MCF 10A (cell line): ENCODE measurements at regions not wholly inside any gene's neighbourhood (a gene's known extent, or its start where the extent isn't known, plus 50 kb on each side); places are given as distances from the start of the nearest gene placed in this dataset.

Experiments
- BruUV-seq: library from RNA; stranded (reverse); fragments of 400-500 nt; replicated peaks from 2 replicates; lab custom pipeline; 2021; lab: Mats Ljungman, UMichigan
- CTCF ChIA-PET: fragments of 300-600 bp; sonication (Branson Sonifier 250); formaldehyde crosslinking; extraction: SDS; loops from one replicate; lab custom pipeline; 2021; ENCODE audit warnings: antibody characterized with exemption, inconsistent platforms; lab: Yijun Ruan, JAX
- POLR2A ChIA-PET: fragments of 300-600, 350-650 bp; sonication (Branson Sonifier 250); formaldehyde crosslinking; extraction: SDS; loops from one replicate; lab custom pipeline; 2020; ENCODE audit warnings: antibody characterized with exemption, inconsistent platforms; lab: Yijun Ruan, JAX
- DNase-seq: peaks from one replicate; pipeline ENCODE4 v3.0.0-alpha.2; 2018; ENCODE audit not compliant: unreplicated experiment
- H3K27ac Mint-ChIP-seq: one replicate; pipeline ENCODE4 v1.8.0; 2022; ENCODE audit warnings: mild to moderate bottlenecking, low read depth, mixed read lengths; ENCODE audit not compliant: unreplicated experiment
- H3K27me3 Mint-ChIP-seq: one replicate; pipeline ENCODE4 v1.8.0; 2022; ENCODE audit warnings: mixed read lengths; ENCODE audit not compliant: insufficient read depth, unreplicated experiment
- H3K36me3 Mint-ChIP-seq: one replicate; pipeline ENCODE4 v1.8.0; 2022; ENCODE audit warnings: mild to moderate bottlenecking, moderate library complexity, mixed read lengths; ENCODE audit not compliant: insufficient read depth, unreplicated experiment
- H3K4me1 Mint-ChIP-seq: one replicate; pipeline ENCODE4 v1.8.0; 2022; ENCODE audit warnings: mixed read lengths; ENCODE audit not compliant: insufficient read depth, unreplicated experiment
- H3K4me3 Mint-ChIP-seq: one replicate; pipeline ENCODE4 v1.8.0; 2022; ENCODE audit warnings: mild to moderate bottlenecking, moderate library complexity, mixed read lengths; ENCODE audit not compliant: unreplicated experiment
- H3K9me3 Mint-ChIP-seq: one replicate; pipeline ENCODE4 v1.8.0; 2022; ENCODE audit warnings: mixed read lengths; ENCODE audit not compliant: unreplicated experiment
- intact Hi-C: fragments of 100-400 bp; cut with micrococcal nuclease; formaldehyde crosslinking; loops from 2 replicates; pipeline ENCODE4 v1.14.1; 2022
- TF ChIP-seq, protein P1 (sequence below): fragments of 200-600 bp; IDR thresholded peaks from one replicate; pipeline ENCODE4 v1.8.0; 2022; ENCODE audit warnings: antibody characterized with exemption, mild to moderate bottlenecking; ENCODE audit not compliant: unreplicated experiment

DNA sequence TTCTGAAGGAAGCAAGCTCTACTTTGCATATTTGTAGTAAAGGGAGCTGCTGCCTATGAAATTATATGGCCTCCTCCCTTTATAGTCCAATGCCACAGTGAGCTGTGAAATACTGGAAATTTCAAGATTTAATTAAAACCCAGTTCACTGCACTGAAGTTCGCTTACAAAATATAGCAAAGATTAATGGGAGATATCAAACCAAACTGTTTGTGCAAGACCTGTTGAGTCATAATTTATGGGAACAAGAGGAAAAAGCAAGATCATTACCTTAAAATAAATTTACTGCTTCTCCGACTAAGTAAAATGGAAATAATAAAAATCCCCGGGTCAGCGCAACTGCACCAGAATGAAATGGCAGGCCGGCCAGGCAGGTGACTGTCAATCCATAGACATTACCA, 215.5 kb upstream of the RAB6C start:
- TF ChIP-seq, protein P1, sequence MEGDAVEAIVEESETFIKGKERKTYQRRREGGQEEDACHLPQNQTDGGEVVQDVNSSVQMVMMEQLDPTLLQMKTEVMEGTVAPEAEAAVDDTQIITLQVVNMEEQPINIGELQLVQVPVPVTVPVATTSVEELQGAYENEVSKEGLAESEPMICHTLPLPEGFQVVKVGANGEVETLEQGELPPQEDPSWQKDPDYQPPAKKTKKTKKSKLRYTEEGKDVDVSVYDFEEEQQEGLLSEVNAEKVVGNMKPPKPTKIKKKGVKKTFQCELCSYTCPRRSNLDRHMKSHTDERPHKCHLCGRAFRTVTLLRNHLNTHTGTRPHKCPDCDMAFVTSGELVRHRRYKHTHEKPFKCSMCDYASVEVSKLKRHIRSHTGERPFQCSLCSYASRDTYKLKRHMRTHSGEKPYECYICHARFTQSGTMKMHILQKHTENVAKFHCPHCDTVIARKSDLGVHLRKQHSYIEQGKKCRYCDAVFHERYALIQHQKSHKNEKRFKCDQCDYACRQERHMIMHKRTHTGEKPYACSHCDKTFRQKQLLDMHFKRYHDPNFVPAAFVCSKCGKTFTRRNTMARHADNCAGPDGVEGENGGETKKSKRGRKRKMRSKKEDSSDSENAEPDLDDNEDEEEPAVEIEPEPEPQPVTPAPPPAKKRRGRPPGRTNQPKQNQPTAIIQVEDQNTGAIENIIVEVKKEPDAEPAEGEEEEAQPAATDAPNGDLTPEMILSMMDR: no peak
- Mint-ChIP-seq H3K4me1 (no peaks in the 10 kb centered on the region), H3K27me3 (no peaks in the 10 kb centered on the region), H3K9me3 (peaks cover 6% of the 10 kb centered on the region), H3K4me3 (no peak overlapping the region), H3K27ac (no peak overlapping the region), H3K36me3 (no peaks in the 10 kb centered on the region)
- POLR2A ChIA-PET: no interaction called here
- intact Hi-C loops: no loop called here
- BruUV-seq: no TSS peak
- DNase-seq: no peak
- CTCF ChIA-PET: interaction anchor here (0.8 to 1.2 kb wide), 2 partner anchors 323 to 1322 kb away, joined by 3 read pairs; no protein-coding TSS in a partner anchor

DNA sequence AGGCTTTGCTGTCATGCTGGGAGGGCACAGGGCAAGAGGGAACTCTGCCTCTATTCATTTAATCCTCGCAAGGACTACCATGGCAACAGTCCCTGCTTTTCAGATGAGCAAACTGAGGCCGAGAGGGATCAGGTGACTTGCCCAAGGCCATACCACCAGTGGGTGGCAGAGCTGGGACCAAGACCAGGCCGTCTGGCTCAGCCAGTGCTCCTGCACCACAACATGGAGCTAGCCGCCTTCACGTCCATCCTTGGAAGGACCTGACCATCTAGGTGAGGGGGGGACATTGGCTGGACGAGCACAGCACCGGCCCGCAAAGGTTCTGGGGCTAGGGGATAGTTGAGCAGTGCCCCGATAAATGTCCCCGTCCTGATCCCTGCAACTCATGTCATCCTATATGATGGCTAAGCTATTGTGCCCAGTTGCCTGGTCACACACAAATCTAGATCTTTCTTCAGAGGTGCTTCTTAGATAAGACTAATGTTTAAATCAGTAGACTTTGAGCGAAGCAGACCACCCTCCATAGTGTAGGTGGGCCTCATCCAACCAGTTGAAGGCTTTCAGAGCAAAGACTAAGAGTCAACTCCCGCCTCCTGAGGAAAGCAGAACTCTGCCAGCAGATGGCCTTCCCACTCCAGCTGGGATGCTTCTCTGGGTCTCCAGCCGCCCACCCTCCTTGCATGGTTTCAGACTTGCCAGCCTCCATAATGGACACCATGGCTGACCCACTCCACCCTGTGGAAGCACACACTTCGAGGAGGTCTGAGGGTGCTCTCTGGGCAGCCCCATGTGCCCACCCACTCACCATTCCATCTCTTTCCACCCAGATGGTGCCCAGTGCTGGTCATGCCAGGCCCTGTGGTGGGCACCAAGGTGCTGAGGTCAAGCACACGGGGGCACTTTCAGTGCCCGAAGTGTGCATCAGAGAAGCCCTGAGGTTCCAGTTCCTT, 214.8 kb upstream of the RAB6C start:
- H3K27me3 Mint-ChIP-seq: no peaks in the 10 kb centered on the region
- no peak overlapping the region for H3K4me3 Mint-ChIP-seq
- peaks cover 6% of the 10 kb centered on the region for H3K9me3 Mint-ChIP-seq
- intact Hi-C loops: no loop called here
- DNase-seq: peak; percentile 4
- BruUV-seq: no TSS peak
- POLR2A ChIA-PET: interaction anchor here (0.6 kb wide), 1 partner anchor 131 kb away, joined by 3 read pairs; no protein-coding TSS in a partner anchor
- TF ChIP-seq, protein P1: no peak
- CTCF ChIA-PET: interaction anchor here (0.7 to 1.2 kb wide), 3 partner anchors 190 to 1323 kb away, joined by 3 read pairs; no protein-coding TSS in a partner anchor
- no peaks in the 10 kb centered on the region for H3K36me3 Mint-ChIP-seq
- H3K27ac Mint-ChIP-seq: no peak overlapping the region
- no peaks in the 10 kb centered on the region for H3K4me1 Mint-ChIP-seq

DNA sequence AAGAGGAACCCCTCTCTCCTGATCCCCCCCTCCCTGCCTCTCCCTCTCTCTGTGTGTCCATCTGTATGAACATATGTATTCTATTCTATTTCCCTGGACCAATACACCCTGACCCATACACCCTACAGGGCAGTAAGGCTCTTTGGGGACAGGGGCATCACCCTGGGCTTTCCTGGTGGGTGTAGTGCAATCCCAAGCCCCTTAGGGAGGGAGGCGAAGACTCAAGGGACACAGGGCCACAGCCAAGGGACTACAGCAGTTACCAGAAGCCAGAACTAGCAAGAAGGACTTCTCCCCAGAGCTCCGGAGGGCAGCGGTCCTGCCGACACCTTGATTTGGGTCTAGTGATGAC, 214.2 kb upstream of the RAB6C start:
- POLR2A ChIA-PET: no interaction called here
- Mint-ChIP-seq H3K36me3 (no peaks in the 10 kb centered on the region), H3K27me3 (no peaks in the 10 kb centered on the region), H3K27ac (no peak overlapping the region), H3K4me3 (no peak overlapping the region), H3K9me3 (peaks cover 6% of the 10 kb centered on the region), H3K4me1 (no peaks in the 10 kb centered on the region)
- no TSS peak for BruUV-seq
- TF ChIP-seq, protein P1: no peak
- CTCF ChIA-PET: no interaction called here
- DNase-seq: no peak
- intact Hi-C loops: no loop called here

- Mint-ChIP-seq H3K9me3 (peaks cover 6% of the 10 kb centered on the region), H3K4me1 (no peaks in the 10 kb centered on the region), H3K27ac (no peak overlapping the region), H3K4me3 (no peak overlapping the region), H3K36me3 (no peaks in the 10 kb centered on the region), H3K27me3 (no peaks in the 10 kb centered on the region)
- TF ChIP-seq, protein P1: no peak
- ChIA-PET POLR2A (no interaction called here), CTCF (no interaction called here)
- DNase-seq: no peak
- BruUV-seq: no TSS peak
- intact Hi-C loops: no loop called here
Measured at GRCh38 chr2:129765678-129766351, 213.7 kb upstream of the RAB6C start.
